ENCODE measurements at regions not wholly inside any gene's neighbourhood (a gene's known extent, or its start where the extent isn't known, plus 50 kb on each side); places are given as distances from the start of the nearest gene placed in this dataset.

DNA sequence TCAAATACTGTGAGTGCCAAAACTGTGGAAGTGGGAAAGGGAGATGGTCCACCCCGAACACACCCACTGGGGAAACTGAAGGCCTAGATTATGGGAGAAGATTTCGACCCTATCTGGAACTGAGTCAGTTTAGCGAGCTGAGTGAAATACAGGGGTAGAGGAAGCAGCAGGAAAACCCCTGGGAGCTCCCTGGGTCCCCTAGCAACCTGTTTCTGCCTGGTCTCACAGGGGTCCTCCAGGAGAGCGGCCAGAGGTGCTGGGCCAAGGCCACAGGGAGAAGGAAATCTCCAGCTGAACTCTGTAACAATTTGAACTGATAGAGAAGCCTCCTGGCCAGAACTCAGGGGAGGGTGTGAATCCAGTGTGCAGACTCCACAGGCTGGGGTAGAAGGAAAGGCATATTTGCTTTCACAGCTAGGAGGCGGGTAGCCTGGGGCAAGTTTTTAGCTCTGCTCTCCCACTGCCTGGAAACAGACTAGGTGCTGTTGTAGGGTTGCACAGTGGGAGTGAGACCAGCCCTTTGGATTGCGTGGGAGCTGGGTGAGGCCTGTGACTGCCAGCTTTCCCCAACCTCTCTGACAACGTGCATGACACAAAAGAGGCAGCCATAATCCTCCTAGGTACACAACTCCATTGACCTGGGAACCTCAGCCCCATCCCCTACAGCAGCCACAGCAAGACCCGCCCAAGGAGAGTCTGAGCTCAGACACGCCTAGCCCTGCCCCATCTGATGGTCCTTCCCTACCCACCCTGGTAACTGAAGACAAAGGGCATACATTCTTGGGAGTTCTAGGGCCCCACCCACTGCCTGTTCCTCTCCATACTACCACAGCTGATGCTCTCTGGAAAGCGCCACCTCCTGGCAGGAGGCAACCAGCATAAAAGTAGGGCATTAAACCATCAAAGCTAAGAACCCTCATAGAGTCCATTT lies 78.8 kb upstream of the GPBP1 start:
- WGBS, 4 donors: 75 to 80% (median 78%) methylated on average over 8 to 10 of the region's 10 CpGs
- H3K9me3 ChIP-seq: peaks cover 0 to 26% (median 11%) of the 10 kb centered on the region in 12 donors
- no peaks in the 10 kb centered on the region for H3K27me3 ChIP-seq
- no peak for ATAC-seq
- H3K4me3 ChIP-seq: no peak overlapping the region
- no peaks in the 10 kb centered on the region for H3K36me3 ChIP-seq
- H3K27ac ChIP-seq: no peak overlapping the region
- no peaks in the 10 kb centered on the region for H3K4me1 ChIP-seq
- no peak for TF ChIP-seq POLR2A (IDR thresholded peaks at IDR 0.05)
- TF ChIP-seq, protein P1, sequence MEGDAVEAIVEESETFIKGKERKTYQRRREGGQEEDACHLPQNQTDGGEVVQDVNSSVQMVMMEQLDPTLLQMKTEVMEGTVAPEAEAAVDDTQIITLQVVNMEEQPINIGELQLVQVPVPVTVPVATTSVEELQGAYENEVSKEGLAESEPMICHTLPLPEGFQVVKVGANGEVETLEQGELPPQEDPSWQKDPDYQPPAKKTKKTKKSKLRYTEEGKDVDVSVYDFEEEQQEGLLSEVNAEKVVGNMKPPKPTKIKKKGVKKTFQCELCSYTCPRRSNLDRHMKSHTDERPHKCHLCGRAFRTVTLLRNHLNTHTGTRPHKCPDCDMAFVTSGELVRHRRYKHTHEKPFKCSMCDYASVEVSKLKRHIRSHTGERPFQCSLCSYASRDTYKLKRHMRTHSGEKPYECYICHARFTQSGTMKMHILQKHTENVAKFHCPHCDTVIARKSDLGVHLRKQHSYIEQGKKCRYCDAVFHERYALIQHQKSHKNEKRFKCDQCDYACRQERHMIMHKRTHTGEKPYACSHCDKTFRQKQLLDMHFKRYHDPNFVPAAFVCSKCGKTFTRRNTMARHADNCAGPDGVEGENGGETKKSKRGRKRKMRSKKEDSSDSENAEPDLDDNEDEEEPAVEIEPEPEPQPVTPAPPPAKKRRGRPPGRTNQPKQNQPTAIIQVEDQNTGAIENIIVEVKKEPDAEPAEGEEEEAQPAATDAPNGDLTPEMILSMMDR (IDR thresholded peaks at IDR 0.05): no peak
- DNase-seq: no peak
- intact Hi-C loops (cut with DNase I): no loop called here

DNA sequence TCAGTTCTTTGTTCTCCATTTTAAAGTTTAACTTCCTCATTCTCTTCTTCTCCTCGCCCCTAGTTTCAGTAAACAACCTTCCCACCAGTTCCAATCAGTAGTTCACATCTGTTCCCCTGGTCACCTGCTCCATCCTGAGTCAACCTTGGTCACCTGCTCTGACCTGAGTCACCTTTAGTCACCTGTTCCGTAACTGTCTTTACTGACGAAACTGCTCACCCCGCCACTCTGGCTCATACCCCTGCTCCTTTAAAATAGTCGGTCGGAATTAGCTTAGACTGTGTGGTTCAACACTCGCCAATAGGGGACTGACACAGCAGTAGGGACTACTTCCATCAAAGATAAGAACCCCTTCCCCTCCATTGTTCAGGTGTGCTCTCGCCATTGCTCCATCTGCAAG lies 76.3 kb upstream of the GPBP1 start:
- no peak overlapping the region for H3K4me3 ChIP-seq
- 92 to 94% (median 93%) methylated on average over 8 of the region's 8 CpGs for WGBS, 4 donors
- no peaks in the 10 kb centered on the region for H3K4me1 ChIP-seq
- DNase-seq: no peak
- H3K27ac ChIP-seq: no peak overlapping the region
- intact Hi-C loops (cut with DNase I): no loop called here
- ATAC-seq: no peak
- peaks cover 0 to 26% (median 11%) of the 10 kb centered on the region in 12 donors for H3K9me3 ChIP-seq
- H3K36me3 ChIP-seq: no peaks in the 10 kb centered on the region
- TF ChIP-seq, protein P1 (IDR thresholded peaks at IDR 0.05): no peak
- TF ChIP-seq POLR2A (IDR thresholded peaks at IDR 0.05): no peak
- no peaks in the 10 kb centered on the region for H3K27me3 ChIP-seq

DNA sequence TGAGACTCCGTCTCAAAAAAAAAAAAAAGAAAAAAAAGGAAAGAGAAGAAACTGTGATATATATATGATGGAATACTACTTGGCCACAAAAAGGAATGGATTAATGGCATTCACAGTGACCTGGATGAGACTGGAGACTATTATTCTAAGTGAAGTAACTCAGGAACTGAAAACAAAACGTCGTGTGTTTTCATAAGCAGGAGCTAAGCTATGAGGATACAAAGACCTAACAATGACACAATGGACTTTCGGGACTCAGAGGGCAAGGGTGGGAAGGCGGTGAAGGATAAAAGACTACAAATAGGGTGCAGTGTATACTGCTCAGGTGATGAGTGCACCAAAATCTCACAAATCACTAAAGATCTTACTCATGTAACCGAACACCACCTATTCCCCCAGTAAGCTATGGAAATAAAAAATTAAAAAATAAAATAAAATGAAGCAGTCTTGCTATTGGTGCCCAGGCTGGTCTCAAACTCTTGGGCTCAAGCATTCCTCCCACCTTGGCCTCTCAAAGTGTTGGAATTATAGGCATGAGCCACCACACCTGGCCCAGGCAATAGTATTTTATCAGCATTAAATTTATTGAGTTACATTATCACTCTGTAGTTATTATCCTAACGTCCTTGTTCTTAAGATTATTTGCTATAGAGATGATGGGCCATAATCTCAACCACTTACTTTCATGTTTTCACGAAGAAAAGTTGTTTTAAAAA lies 71.5 kb upstream of the GPBP1 start:
- H3K4me3 ChIP-seq: no peak overlapping the region
- H3K27me3 ChIP-seq: no peaks in the 10 kb centered on the region
- peaks cover 0 to 14% (median 2%) of the 10 kb centered on the region in 12 donors for H3K9me3 ChIP-seq
- H3K4me1 ChIP-seq: no peaks in the 10 kb centered on the region
- no peak for DNase-seq
- no peak overlapping the region for H3K27ac ChIP-seq
- no peak for TF ChIP-seq POLR2A (IDR thresholded peaks at IDR 0.05)
- TF ChIP-seq, protein P1 (IDR thresholded peaks at IDR 0.05): no peak
- no peak for ATAC-seq
- 79 to 82% (median 80%) methylated on average over 8 of the region's 8 CpGs for WGBS, 4 donors
- no peaks in the 10 kb centered on the region for H3K36me3 ChIP-seq
- intact Hi-C loops (cut with DNase I): no loop called here

DNA sequence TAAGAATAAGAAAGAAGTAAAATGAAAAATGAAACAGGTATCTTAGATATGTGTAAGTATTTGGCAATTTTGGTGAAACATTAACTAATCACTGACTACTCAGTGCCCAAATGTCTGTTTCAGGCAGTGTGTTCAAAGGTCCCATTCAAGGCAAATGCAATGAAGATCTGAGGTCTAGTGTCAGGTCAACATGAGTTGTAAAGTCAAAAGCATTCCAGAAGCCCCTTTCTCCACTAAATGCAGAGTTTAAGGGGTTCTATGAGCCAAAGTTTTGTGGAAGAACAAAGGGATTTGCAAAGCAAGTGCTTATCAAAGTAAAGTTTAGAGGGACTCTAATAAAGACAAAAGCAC lies 71.0 kb upstream of the GPBP1 start:
- intact Hi-C loops (cut with DNase I): no loop called here
- Histone ChIP-seq H3K9me3 (peaks cover 0 to 9% (median 0%) of the 10 kb centered on the region in 12 donors), H3K4me3 (no peak overlapping the region), H3K36me3 (no peaks in the 10 kb centered on the region), H3K27me3 (no peaks in the 10 kb centered on the region), H3K4me1 (no peaks in the 10 kb centered on the region), H3K27ac (no peak overlapping the region)
- ATAC-seq (no peak), DNase-seq (no peak)
- TF ChIP-seq, protein P1 (IDR thresholded peaks at IDR 0.05): no peak
- TF ChIP-seq POLR2A (IDR thresholded peaks at IDR 0.05): no peak

Data from heart left ventricle (tissue), 16 donors.